Choroid plexus epithelial cell (primary cell): ENCODE measurements at regions not wholly inside any gene's neighbourhood (a gene's known extent, or its start where the extent isn't known, plus 50 kb on each side); places are given as distances from the start of the nearest gene placed in this dataset.
"Not testable (repeated sequence)": the region's sequence is repeated elsewhere in the genome, so short reads cannot be mapped to it uniquely, and the experiment has no call there.

Experiments
- DNase-seq: peaks from one replicate; pipeline ENCODE4 v3.0.0-alpha.2; 2010; ENCODE audit warnings: low read depth
- H3K4me3 ChIP-seq: 2 replicates; pipeline ENCODE4 v1.5.1; 2011; ENCODE audit warnings: low read depth, mild to moderate bottlenecking, control low read depth, low read length, moderate library complexity
- TF ChIP-seq, protein P1 (sequence below): conservative IDR thresholded peaks from 2 replicates; pipeline ENCODE4 v1.5.1; 2011; ENCODE audit warnings: low read depth, mild to moderate bottlenecking, control low read depth, inconsistent platforms, low read length, moderate library complexity

- TF ChIP-seq, protein P1, sequence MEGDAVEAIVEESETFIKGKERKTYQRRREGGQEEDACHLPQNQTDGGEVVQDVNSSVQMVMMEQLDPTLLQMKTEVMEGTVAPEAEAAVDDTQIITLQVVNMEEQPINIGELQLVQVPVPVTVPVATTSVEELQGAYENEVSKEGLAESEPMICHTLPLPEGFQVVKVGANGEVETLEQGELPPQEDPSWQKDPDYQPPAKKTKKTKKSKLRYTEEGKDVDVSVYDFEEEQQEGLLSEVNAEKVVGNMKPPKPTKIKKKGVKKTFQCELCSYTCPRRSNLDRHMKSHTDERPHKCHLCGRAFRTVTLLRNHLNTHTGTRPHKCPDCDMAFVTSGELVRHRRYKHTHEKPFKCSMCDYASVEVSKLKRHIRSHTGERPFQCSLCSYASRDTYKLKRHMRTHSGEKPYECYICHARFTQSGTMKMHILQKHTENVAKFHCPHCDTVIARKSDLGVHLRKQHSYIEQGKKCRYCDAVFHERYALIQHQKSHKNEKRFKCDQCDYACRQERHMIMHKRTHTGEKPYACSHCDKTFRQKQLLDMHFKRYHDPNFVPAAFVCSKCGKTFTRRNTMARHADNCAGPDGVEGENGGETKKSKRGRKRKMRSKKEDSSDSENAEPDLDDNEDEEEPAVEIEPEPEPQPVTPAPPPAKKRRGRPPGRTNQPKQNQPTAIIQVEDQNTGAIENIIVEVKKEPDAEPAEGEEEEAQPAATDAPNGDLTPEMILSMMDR, result no peak
- H3K4me3 ChIP-seq, result no peak overlapping the region
- DNase-seq, result no peak
These were observed 104.8 kb upstream of the EYA4 start for GRCh38 chr6:133136177-133136880.

DNA sequence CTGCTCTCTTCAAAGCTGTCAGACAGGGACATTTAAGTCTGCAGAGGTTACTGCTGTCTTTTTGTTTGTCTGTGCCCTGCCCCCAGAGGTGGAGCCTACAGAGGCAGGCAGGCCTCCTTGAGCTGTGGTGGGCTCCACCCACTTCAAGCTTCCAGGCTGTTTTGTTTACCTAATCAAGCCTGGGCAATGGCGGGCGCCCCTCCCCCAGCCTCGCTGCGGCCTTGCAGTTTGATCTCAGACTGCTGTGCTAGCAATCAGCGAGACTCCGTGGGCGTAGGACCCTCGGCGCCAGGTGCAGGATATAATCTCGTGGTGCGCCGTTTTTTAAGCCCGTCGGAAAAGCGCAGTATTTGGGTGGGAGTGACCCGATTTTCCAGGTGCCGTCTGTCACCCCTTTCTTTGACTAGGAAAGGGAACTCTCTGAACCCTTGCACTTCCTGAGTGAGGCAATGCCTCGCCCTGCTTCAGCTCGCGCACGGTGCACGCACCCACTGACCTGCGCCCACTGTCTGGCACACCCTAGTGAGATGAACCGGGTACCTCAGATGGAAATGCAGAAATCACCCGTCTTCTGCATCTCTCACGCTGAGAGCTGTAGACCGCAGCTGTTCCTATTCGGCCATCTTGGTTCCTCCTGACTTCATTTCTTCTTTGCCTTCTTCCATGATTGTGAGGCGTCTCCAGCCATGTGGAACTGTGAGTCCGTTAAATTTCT, 93.5 kb upstream of the EYA4 start:
- not testable (repeated sequence) for DNase-seq, H3K4me3 ChIP-seq

DNA sequence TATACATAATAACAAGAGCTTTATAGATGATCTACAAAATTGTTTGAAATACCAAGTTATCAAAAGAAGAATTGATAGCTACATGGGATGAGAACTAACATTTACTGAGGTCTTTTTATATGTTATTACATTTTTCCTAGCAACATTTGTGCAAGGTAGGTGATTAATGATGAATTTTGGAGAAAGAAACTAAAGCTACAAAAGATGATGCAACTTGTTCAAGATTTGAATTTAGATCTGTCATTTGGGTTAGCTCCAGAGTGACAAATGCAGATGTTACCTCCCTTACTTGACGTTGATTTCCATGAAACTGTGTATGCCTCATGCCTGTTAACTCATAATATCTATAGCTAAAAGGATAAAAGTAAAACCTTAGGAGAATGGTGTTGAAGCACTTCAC, 84.5 kb upstream of the EYA4 start:
- TF ChIP-seq, protein P1, result no peak
- no peak for DNase-seq
- no peak overlapping the region for H3K4me3 ChIP-seq

DNA sequence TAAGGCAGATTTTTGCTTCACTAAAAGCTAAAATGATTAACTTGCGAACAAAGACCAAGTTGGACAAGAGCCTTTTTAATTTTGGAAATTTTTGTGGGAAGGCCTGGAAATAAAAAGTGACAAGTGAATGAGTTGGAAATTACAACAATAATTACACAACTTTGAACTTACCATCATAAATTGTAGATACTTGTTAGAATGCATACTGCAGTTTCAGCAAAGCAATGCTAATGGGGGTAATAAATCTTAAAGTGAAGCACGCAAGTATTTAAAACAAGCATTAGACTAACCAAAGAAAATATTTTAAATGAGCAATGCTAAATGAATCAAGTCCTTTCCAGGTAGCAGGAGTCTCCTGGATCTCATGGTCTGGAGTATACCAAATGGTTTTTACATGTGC, 83.2 kb upstream of the EYA4 start:
- DNase-seq, result no peak
- TF ChIP-seq, protein P1, result no peak
- H3K4me3 ChIP-seq, result no peak overlapping the region

DNA sequence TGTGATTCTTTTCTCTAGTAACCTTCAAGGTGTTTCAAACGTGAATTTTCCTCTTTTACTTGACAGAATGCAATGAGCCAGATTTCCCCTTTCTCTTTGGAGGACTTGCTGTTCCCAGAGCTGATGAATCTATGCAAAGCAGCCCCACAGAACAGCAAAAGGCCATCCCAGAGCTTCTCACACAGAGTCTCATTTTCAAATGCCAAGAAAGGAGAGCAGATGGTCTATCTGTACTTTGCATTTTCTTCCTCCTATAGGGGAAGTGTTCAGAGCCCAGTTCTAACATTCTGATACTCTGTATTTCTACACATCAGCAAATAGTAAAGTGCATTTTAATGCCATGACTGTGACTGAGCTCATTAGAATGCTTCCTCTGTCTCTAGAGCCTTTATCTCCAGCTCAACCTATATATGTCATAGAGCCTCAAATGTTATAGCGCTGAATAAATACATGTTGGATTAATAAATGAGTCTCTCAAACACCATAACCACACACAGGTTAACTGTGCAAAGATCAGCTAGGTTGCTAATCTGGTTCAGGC, 81.8 kb upstream of the EYA4 start:
- DNase-seq, result no peak
- TF ChIP-seq, protein P1, result no peak
- no peak overlapping the region for H3K4me3 ChIP-seq

DNA sequence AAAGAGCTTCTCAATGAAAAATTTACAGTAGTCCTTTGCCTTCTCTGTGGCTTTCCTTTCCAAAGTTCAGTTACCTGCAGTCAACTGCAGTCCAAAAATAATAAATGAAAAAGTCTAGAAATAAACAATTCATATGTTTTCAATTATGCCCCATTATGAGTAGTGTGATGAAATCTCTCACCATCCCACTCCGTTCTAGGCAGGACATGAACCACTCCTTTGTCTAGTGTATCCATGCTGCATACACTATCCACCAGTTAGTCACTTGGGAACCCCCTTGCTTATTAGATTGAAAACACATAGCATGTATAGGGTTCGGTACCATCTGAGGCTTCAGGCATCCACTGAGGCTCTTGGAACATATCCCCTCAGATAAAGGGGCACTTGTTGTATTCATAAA, 80.6 kb upstream of the EYA4 start:
- DNase-seq, result no peak
- H3K4me3 ChIP-seq, result no peak overlapping the region
- TF ChIP-seq, protein P1, result no peak

DNA sequence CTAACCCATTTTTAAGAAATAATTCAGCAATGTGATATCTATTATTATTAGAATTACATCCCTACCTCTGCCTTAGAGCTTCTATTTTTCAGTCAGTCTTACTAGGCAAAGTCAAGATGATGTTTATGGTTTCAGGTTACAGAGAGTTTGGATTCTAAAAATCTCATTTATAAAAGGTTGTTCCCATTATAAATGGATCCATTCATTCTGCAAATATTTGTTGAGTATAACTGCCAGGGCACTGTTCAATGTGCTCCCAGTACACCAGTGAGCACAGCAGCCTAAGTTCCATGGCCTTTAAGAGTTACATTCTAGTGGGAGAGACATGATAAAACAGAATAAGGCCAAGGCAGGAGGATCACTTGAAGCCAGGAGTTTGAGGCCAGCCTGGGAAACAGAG, 75.9 kb upstream of the EYA4 start:
- no peak for DNase-seq
- TF ChIP-seq, protein P1, result no peak
- no peak overlapping the region for H3K4me3 ChIP-seq
